DOHH2 (cell line): ENCODE measurements at regions not wholly inside any gene's neighbourhood (a gene's known extent, or its start where the extent isn't known, plus 50 kb on each side); places are given as distances from the start of the nearest gene placed in this dataset.

Experiments used
- H3F3A ChIP-seq: fragments of 200-600 bp; sonication (generic), shearing (Covaris generic); 2 replicates; pipeline ENCODE4 v1.6.0; 2016; ENCODE audit warnings: antibody characterized with exemption, mild to moderate bottlenecking; ENCODE audit not compliant: control insufficient read depth, insufficient read depth
- H3K27ac ChIP-seq: fragments of 200-600 bp; sonication (generic); 2 replicates; pipeline ENCODE4 v1.5.1; 2014; ENCODE audit warnings: low read depth, mild to moderate bottlenecking, low read length, moderate library complexity
- H3K27me3 ChIP-seq: fragments of 200-600 bp; sonication (generic); 2 replicates; pipeline ENCODE4 v1.6.1; 2014; ENCODE audit warnings: mild to moderate bottlenecking, low read length, mixed read lengths; ENCODE audit not compliant: control insufficient read depth
- H3K36me3 ChIP-seq: fragments of 200-600 bp; sonication (generic); 2 replicates; pipeline ENCODE4 v1.6.1; 2014; ENCODE audit warnings: mild to moderate bottlenecking, low read length, moderate library complexity, mixed read lengths; ENCODE audit not compliant: control insufficient read depth
- H3K4me1 ChIP-seq: fragments of 200-600 bp; sonication (generic); 2 replicates; pipeline ENCODE4 v1.6.1; 2014; ENCODE audit warnings: mild to moderate bottlenecking, low read length, mixed read lengths; ENCODE audit not compliant: control insufficient read depth
- H3K4me2 ChIP-seq: fragments of 200-600 bp; sonication (generic); 2 replicates; pipeline ENCODE4 v1.6.0; 2014; ENCODE audit warnings: mild to moderate bottlenecking, low read length, moderate library complexity
- H3K4me3 ChIP-seq: fragments of 200-600 bp; sonication (generic); 2 replicates; pipeline ENCODE4 v1.5.1; 2014; ENCODE audit warnings: mild to moderate bottlenecking, low read length, mixed read lengths
- H3K79me2 ChIP-seq: fragments of 200-600 bp; sonication (generic); 2 replicates; pipeline ENCODE4 v1.6.1; 2014; ENCODE audit warnings: mild to moderate bottlenecking, low read length, mixed read lengths; ENCODE audit not compliant: control insufficient read depth
- H3K9me2 ChIP-seq: fragments of 200-600 bp; sonication (generic); replicated peaks from 2 replicates; pipeline ENCODE4 v1.6.1; 2014; ENCODE audit warnings: mild to moderate bottlenecking, low read length, mixed read lengths; ENCODE audit not compliant: control insufficient read depth
- H3K9me3 ChIP-seq: fragments of 200-600 bp; sonication (generic); 2 replicates; pipeline ENCODE4 v1.6.1; 2014; ENCODE audit warnings: antibody characterized with exemption, low read length, mixed read lengths; ENCODE audit not compliant: control insufficient read depth, insufficient read depth
- H4K20me1 ChIP-seq: fragments of 200-600 bp; sonication (generic); 2 replicates; pipeline ENCODE4 v1.6.0; 2014; ENCODE audit warnings: low read depth, mild to moderate bottlenecking, antibody characterized with exemption, low read length, moderate library complexity; ENCODE audit not compliant: control insufficient read depth, insufficient read depth
- EZH2phosphoT487 ChIP-seq: fragments of 200-600 bp; sonication (generic); IDR thresholded peaks from 2 replicates; pipeline ENCODE4 v1.6.1; 2017; ENCODE audit warnings: borderline replicate concordance, mild to moderate bottlenecking, antibody characterized with exemption, low read length, moderate library complexity, mixed read lengths
- TF ChIP-seq, protein P1 (sequence below): fragments of 200-600 bp; sonication (generic); IDR thresholded peaks from one replicate; pipeline ENCODE4 v1.5.1; 2014; ENCODE audit warnings: antibody characterized with exemption, mild to moderate bottlenecking, low read depth, low read length; ENCODE audit not compliant: poor library complexity, severe bottlenecking

DNA sequence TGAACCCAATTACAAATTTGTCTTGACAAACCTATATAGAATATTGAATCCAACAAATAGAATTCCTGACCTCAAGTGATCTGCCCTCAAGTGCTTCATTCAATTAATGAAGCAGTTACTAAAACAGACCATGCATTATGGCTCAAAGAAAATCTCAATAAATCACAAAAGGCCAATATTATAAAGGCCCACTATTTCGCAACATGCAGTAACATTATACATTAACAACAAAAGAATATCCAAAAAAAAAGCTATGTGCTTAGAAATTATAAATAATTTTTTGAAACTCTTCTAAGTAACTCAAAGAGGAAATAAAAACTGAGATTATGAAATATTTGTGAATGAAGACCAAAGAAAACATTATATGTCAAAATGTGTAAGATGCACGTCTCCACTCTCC lies 177.7 kb downstream of the ZNF674 start:
- no peak for TF ChIP-seq EZH2phosphoT487
- TF ChIP-seq, protein P1, sequence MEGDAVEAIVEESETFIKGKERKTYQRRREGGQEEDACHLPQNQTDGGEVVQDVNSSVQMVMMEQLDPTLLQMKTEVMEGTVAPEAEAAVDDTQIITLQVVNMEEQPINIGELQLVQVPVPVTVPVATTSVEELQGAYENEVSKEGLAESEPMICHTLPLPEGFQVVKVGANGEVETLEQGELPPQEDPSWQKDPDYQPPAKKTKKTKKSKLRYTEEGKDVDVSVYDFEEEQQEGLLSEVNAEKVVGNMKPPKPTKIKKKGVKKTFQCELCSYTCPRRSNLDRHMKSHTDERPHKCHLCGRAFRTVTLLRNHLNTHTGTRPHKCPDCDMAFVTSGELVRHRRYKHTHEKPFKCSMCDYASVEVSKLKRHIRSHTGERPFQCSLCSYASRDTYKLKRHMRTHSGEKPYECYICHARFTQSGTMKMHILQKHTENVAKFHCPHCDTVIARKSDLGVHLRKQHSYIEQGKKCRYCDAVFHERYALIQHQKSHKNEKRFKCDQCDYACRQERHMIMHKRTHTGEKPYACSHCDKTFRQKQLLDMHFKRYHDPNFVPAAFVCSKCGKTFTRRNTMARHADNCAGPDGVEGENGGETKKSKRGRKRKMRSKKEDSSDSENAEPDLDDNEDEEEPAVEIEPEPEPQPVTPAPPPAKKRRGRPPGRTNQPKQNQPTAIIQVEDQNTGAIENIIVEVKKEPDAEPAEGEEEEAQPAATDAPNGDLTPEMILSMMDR = no peak
- H3K79me2 ChIP-seq = no peaks in the 10 kb centered on the region
- H3K4me2 ChIP-seq = no peak overlapping the region
- no peaks in the 10 kb centered on the region for H3K9me3 ChIP-seq
- H3K27ac ChIP-seq = no peak overlapping the region
- H4K20me1 ChIP-seq = no peaks in the 10 kb centered on the region
- H3K36me3 ChIP-seq = no peaks in the 10 kb centered on the region
- no peaks in the 10 kb centered on the region for H3F3A ChIP-seq
- H3K27me3 ChIP-seq = no peaks in the 10 kb centered on the region
- H3K4me3 ChIP-seq = no peak overlapping the region
- H3K4me1 ChIP-seq = no peaks in the 10 kb centered on the region
- H3K9me2 ChIP-seq = no peaks in the 10 kb centered on the region

DNA sequence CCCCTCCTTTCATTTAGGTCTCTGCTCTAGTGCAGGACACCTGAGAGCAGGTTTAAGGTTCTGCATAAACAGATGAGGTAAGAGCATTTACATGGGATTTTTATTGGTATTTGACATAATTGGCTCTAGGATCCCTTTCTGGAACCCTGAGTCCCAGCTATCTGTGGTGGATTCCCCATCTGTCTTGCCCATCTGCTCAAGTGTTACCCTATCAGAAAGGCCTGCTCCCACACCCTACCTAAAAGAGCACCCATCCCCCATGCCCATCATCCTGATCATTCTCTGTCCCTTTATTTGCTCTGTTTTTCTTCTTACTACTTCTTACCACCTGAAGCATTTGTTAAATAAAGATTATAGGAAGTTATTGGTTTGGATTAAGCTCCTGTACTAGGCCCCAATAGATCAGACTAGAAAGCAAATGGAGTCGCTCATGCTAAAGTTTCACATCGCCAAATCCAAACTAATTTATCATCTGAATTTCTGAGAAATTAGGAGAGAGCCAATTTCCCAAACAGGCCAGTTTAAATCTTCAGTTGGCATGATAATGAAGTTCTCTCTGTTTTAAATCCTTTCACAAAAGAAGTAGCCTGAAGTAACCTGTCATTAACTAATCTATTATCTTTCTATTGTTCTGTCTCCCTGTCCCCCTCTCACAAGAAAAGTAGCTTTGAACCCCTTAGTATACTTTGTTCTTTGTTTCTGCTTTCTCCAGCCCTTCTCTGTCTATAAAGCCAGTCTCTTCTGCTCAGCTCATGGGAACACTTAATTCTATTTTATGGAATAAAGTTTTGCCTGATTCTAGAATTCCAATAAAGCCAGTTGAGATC lies 178.6 kb downstream of the ZNF674 start:
- Histone ChIP-seq H3K4me1 (no peaks in the 10 kb centered on the region), H3K27me3 (no peaks in the 10 kb centered on the region), H3K9me2 (no peaks in the 10 kb centered on the region), H3K4me2 (no peak overlapping the region), H3K36me3 (no peaks in the 10 kb centered on the region), H3K79me2 (no peaks in the 10 kb centered on the region), H3K9me3 (no peaks in the 10 kb centered on the region), H4K20me1 (no peaks in the 10 kb centered on the region), H3F3A (no peaks in the 10 kb centered on the region), H3K4me3 (no peak overlapping the region), H3K27ac (no peak overlapping the region)
- TF ChIP-seq EZH2phosphoT487 = no peak
- TF ChIP-seq, protein P1 = no peak

DNA sequence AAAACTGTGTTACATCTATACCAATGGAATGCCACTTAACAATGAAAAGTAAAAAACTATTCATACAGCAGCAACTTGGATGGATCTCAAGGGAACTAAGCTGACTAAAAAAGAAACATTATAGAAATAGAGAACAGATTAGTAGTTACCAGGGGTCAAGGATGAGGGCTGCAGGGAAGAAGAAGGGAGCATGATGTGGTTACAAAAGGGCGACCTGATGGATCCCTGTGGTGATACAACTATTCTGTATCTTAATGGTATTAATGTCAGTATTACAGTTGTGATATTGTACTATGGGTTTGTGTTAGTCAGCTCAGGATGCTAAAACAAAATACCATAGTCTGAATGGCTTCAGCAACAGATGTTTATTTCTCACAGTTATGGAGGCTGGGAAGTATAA lies 190.7 kb downstream of the ZNF674 start:
- H3K9me2 ChIP-seq = no peaks in the 10 kb centered on the region
- H3K36me3 ChIP-seq = no peaks in the 10 kb centered on the region
- H3K27me3 ChIP-seq = no peaks in the 10 kb centered on the region
- no peak overlapping the region for H3K27ac ChIP-seq
- no peaks in the 10 kb centered on the region for H3K79me2 ChIP-seq
- TF ChIP-seq, protein P1 = no peak
- no peak for TF ChIP-seq EZH2phosphoT487
- H4K20me1 ChIP-seq = no peaks in the 10 kb centered on the region
- no peak overlapping the region for H3K4me3 ChIP-seq
- no peak overlapping the region for H3K4me2 ChIP-seq
- no peaks in the 10 kb centered on the region for H3K9me3 ChIP-seq
- no peaks in the 10 kb centered on the region for H3K4me1 ChIP-seq
- no peaks in the 10 kb centered on the region for H3F3A ChIP-seq
